ENCODE measurements at regions not wholly inside any gene's neighbourhood (a gene's known extent, or its start where the extent isn't known, plus 50 kb on each side); places are given as distances from the start of the nearest gene placed in this dataset.

- TF ChIP-seq CTCF (conservative IDR thresholded peaks at IDR 0.05; ENCODE audit: low read depth, low read length), result no peak
- H3K4me3 ChIP-seq (ENCODE audit: low read depth, low read length), result no peak overlapping the region
- DNase-seq (ENCODE audit: low read depth), result no peak
Measured at GRCh38 chr7:131000389-131000788, 266.4 kb upstream of the KLF14 start.

GRCh38 chr7:131000873-131001272, 266.9 kb upstream of the KLF14 start:
- no peak overlapping the region for H3K4me3 ChIP-seq (ENCODE audit: low read depth, low read length)
- TF ChIP-seq CTCF (conservative IDR thresholded peaks at IDR 0.05; ENCODE audit: low read depth, low read length), result no peak
- DNase-seq (ENCODE audit: low read depth), result no peak

- no peak for TF ChIP-seq CTCF (conservative IDR thresholded peaks at IDR 0.05; ENCODE audit: low read depth, low read length)
- no peak overlapping the region for H3K4me3 ChIP-seq (ENCODE audit: low read depth, low read length)
- no peak for DNase-seq (ENCODE audit: low read depth)
Measured at GRCh38 chr7:131002600-131002999, 268.6 kb upstream of the KLF14 start.

GRCh38 chr7:131003634-131004033, 269.6 kb upstream of the KLF14 start:
- no peak for DNase-seq (ENCODE audit: low read depth)
- TF ChIP-seq CTCF (conservative IDR thresholded peaks at IDR 0.05; ENCODE audit: low read depth, low read length), result no peak
- no peak overlapping the region for H3K4me3 ChIP-seq (ENCODE audit: low read depth, low read length)

- TF ChIP-seq CTCF (conservative IDR thresholded peaks at IDR 0.05; ENCODE audit: low read depth, low read length), result no peak
- H3K4me3 ChIP-seq (ENCODE audit: low read depth, low read length), result no peak overlapping the region
- DNase-seq (ENCODE audit: low read depth), result no peak
Measured at GRCh38 chr7:131004371-131004770, 270.4 kb upstream of the KLF14 start.

- no peak overlapping the region for H3K4me3 ChIP-seq (ENCODE audit: low read depth, low read length)
- DNase-seq (ENCODE audit: low read depth), result peak; percentile 79
- peak; percentile 74 for TF ChIP-seq CTCF (conservative IDR thresholded peaks at IDR 0.05; ENCODE audit: low read depth, low read length)
Measured at GRCh38 chr7:131007439-131008330, 273.7 kb upstream of the KLF14 start.
